Gastroesophageal sphincter (tissue), 4 donors: ENCODE measurements at regions not wholly inside any gene's neighbourhood (a gene's known extent, or its start where the extent isn't known, plus 50 kb on each side); places are given as distances from the start of the nearest gene placed in this dataset.

Source experiments
- ATAC-seq: fragments of 150-250 bp; one replicate; pipeline ENCODE4 v1.9.1; 2016; ENCODE audit warnings: mild to moderate bottlenecking, moderate library complexity
- H3K27ac ChIP-seq, 4 donors: fragments of 200-600 bp; sonication (generic) in 3 of 4; 1 replicate in 3 of 4; 2 replicates in 1 of 4; pipeline ENCODE4 v1.5.1; 2016 to 2019
- H3K27me3 ChIP-seq: fragments of 200-600 bp; sonication (generic); one replicate; pipeline ENCODE4 v1.5.1; 2019
- H3K36me3 ChIP-seq, 2 donors: fragments of 200-600 bp; sonication (generic); one replicate each; pipeline ENCODE4 v1.5.1; 2019; ENCODE audit warnings: control low read depth in 1 of 2
- H3K4me1 ChIP-seq, 3 donors: fragments of 200-600 bp; sonication (generic); 1 replicate in 2 of 3; 2 replicates in 1 of 3; pipeline ENCODE4 v1.5.1; 2016 to 2019; ENCODE audit warnings: control low read depth in 2 of 3
- H3K4me3 ChIP-seq, 2 donors: fragments of 200-600 bp; sonication (generic); one replicate each; pipeline ENCODE4 v1.5.1; 2019; ENCODE audit warnings: mild to moderate bottlenecking in 1 of 2, moderate library complexity in 1 of 2
- H3K9me3 ChIP-seq, 3 donors: fragments of 200-600 bp; sonication (generic); one replicate each; pipeline ENCODE4 v1.5.1; 2017 to 2019; ENCODE audit warnings: control low read depth in 2 of 3
- CTCF ChIP-seq, 4 experiments: fragments of 200-600 bp in 2 of 4; fragments of 450-650 bp in 2 of 4; sonication (generic) in 1 of 4; IDR thresholded peaks; one replicate each; pipeline ENCODE4 v1.5.1; 2017 to 2019; ENCODE audit warnings: antibody characterized with exemption in 4 of 4, mild to moderate bottlenecking in 2 of 4, moderate library complexity in 2 of 4
- EP300 ChIP-seq: sonication (generic); formaldehyde crosslinking; IDR thresholded peaks from one replicate; pipeline ENCODE4 v1.6.1; 2017; ENCODE audit warnings: antibody characterized with exemption, mild to moderate bottlenecking
- POLR2A ChIP-seq, 2 donors: fragments of 450-650 bp; IDR thresholded peaks; one replicate each; pipeline ENCODE4 v1.6.1; 2017; ENCODE audit warnings: antibody characterized with exemption in 2 of 2, mild to moderate bottlenecking in 2 of 2, moderate library complexity in 1 of 2
- POLR2AphosphoS5 ChIP-seq: sonication (generic); formaldehyde crosslinking; IDR thresholded peaks from one replicate; pipeline ENCODE4 v1.6.1; 2017; ENCODE audit warnings: antibody characterized with exemption
- WGBS, 2 donors: methylation state at CpG; one replicate each; pipeline ENCODE4 v1.1.5; 2018; ENCODE audit warnings: low coverage in 1 of 2; 5-methylcytosine and 5-hydroxymethylcytosine counted together

- Histone ChIP-seq H3K36me3 (no peaks in the 10 kb centered on the region), H3K27ac (no peak overlapping the region), H3K4me3 (no peak overlapping the region), H3K27me3 (no peaks in the 10 kb centered on the region), H3K9me3 (no peaks in the 10 kb centered on the region), H3K4me1 (no peaks in the 10 kb centered on the region)
- WGBS, 2 donors, result 33 to 57% methylated on average over 1 of the region's 1 CpG
- no peak for TF ChIP-seq POLR2AphosphoS5
- ATAC-seq, result no peak
Observed at GRCh38 chr3:6204891-6205290, 656.0 kb upstream of the GRM7 start.

- ATAC-seq, result no peak
- TF ChIP-seq POLR2A (IDR thresholded peaks at IDR 0.05) (no peak), POLR2AphosphoS5 (no peak), EP300 (no peak), CTCF (IDR thresholded peaks at IDR 0.05) (no peak)
- 54 to 69% methylated on average over 2 to 3 of the region's 3 CpGs for WGBS, 2 donors
- Histone ChIP-seq H3K4me3 (no peak overlapping the region), H3K4me1 (no peaks in the 10 kb centered on the region), H3K27ac (no peak overlapping the region), H3K27me3 (no peaks in the 10 kb centered on the region), H3K9me3 (no peaks in the 10 kb centered on the region), H3K36me3 (no peaks in the 10 kb centered on the region)
Observed at GRCh38 chr3:6216135-6217026, 644.5 kb upstream of the GRM7 start.

- WGBS, 2 donors, result 38 to 84% methylated on average over 2 of the region's 2 CpGs
- Histone ChIP-seq H3K4me1 (no peaks in the 10 kb centered on the region), H3K27me3 (no peaks in the 10 kb centered on the region), H3K27ac (no peak overlapping the region), H3K9me3 (no peaks in the 10 kb centered on the region), H3K4me3 (no peak overlapping the region), H3K36me3 (no peaks in the 10 kb centered on the region)
- ATAC-seq, result no peak
- no peak for TF ChIP-seq POLR2AphosphoS5
- TF ChIP-seq EP300, result no peak
- TF ChIP-seq POLR2A (IDR thresholded peaks at IDR 0.05), result no peak
- TF ChIP-seq CTCF (IDR thresholded peaks at IDR 0.05), result no peak
Observed at GRCh38 chr3:6220447-6220846, 640.5 kb upstream of the GRM7 start.

- TF ChIP-seq POLR2AphosphoS5, result no peak
- TF ChIP-seq CTCF (IDR thresholded peaks at IDR 0.05), result no peak
- no peak for TF ChIP-seq EP300
- TF ChIP-seq POLR2A (IDR thresholded peaks at IDR 0.05), result no peak
- no peaks in the 10 kb centered on the region for H3K9me3 ChIP-seq
- no peaks in the 10 kb centered on the region for H3K4me1 ChIP-seq
- H3K4me3 ChIP-seq, result no peak overlapping the region
- no peaks in the 10 kb centered on the region for H3K27me3 ChIP-seq
- WGBS, 2 donors, result 63 to 82% methylated on average over 1 of the region's 1 CpG
- no peaks in the 10 kb centered on the region for H3K36me3 ChIP-seq
- ATAC-seq, result no peak
- no peak overlapping the region for H3K27ac ChIP-seq
Observed at GRCh38 chr3:6222069-6222468, 638.8 kb upstream of the GRM7 start.

GRCh38 chr3:6223572-6223971 is 637.3 kb upstream of the GRM7 start:
- no peaks in the 10 kb centered on the region for H3K4me1 ChIP-seq
- no peaks in the 10 kb centered on the region for H3K36me3 ChIP-seq
- WGBS, 2 donors, result 54 to 66% methylated on average over 3 of the region's 3 CpGs
- no peak overlapping the region for H3K27ac ChIP-seq
- TF ChIP-seq POLR2AphosphoS5, result no peak
- no peak for TF ChIP-seq CTCF (IDR thresholded peaks at IDR 0.05)
- no peak for TF ChIP-seq POLR2A (IDR thresholded peaks at IDR 0.05)
- TF ChIP-seq EP300, result no peak
- ATAC-seq, result no peak
- H3K27me3 ChIP-seq, result no peaks in the 10 kb centered on the region
- no peaks in the 10 kb centered on the region for H3K9me3 ChIP-seq
- no peak overlapping the region for H3K4me3 ChIP-seq
